Kidney (tissue), 13 donors: ENCODE measurements at regions not wholly inside any gene's neighbourhood (a gene's known extent, or its start where the extent isn't known, plus 50 kb on each side); places are given as distances from the start of the nearest gene placed in this dataset.

Source experiments
- DNase-seq, 5 donors: peaks; one replicate each; pipeline ENCODE4 v3.0.0-alpha.2; 2013 to 2020
- FAIRE-seq: peaks from 2 replicates; lab custom pipeline; 2012; peaks lifted over from hg19 to GRCh38; lab: Jason Lieb, UNC
- H3K27ac ChIP-seq, 2 donors: one replicate each; pipeline ENCODE4 v1.7.0; 2013; ENCODE audit warnings: low read depth in 2 of 2, low read length in 2 of 2, inconsistent platforms in 1 of 2
- H3K27me3 ChIP-seq: one replicate; pipeline ENCODE4 v1.7.1; 2013; ENCODE audit warnings: low read length, inconsistent platforms; ENCODE audit not compliant: control insufficient read depth, insufficient read depth
- H3K36me3 ChIP-seq, 3 donors: one replicate each; pipeline versions ENCODE4 v1.7.0 to v1.7.1; 2013; ENCODE audit warnings: low read length in 3 of 3, control low read depth in 1 of 3, inconsistent platforms in 1 of 3; ENCODE audit not compliant: insufficient read depth in 3 of 3, control insufficient read depth in 2 of 3
- H3K4me1 ChIP-seq, 3 donors: one replicate each; pipeline versions ENCODE4 v1.7.0 to v1.7.1; 2013; ENCODE audit warnings: low read length in 3 of 3, inconsistent platforms in 1 of 3, low read depth in 1 of 3; ENCODE audit not compliant: control insufficient read depth in 2 of 3, insufficient read depth in 2 of 3
- H3K4me3 ChIP-seq, 3 donors: one replicate each; pipeline versions ENCODE4 v1.7.0 to v1.8.1; 2013; ENCODE audit warnings: low read length in 3 of 3, control low read depth in 1 of 3, inconsistent platforms in 1 of 3
- H3K9ac ChIP-seq, 3 donors: one replicate each; pipeline versions ENCODE4 v1.7.0 to v1.7.1; 2013; ENCODE audit warnings: low read length in 3 of 3, control low read depth in 1 of 3, inconsistent platforms in 1 of 3
- H3K9me3 ChIP-seq, 3 donors: one replicate each; pipeline versions ENCODE4 v1.7.0 to v1.7.1; 2013; ENCODE audit warnings: low read length in 3 of 3, control low read depth in 1 of 3, inconsistent platforms in 1 of 3; ENCODE audit not compliant: control insufficient read depth in 2 of 3, insufficient read depth in 1 of 3
- intact Hi-C: fragments of 100-400 bp; cut with DNase I; formaldehyde crosslinking; loops from one replicate; pipeline ENCODE4 v1.11.1; 2022
- TF ChIP-seq, protein P1 (sequence below): IDR thresholded peaks from 3 replicates; pipeline ENCODE4 v1.5.1; 2012; ENCODE audit warnings: mild to moderate bottlenecking, moderate library complexity, borderline replicate concordance; ENCODE audit not compliant: insufficient read depth; ENCODE audit errors: extremely low read depth
- donor health status: control.
- donor health status: control.
- donor health status: control.
- donor health status: control.
- donor health status: control.
- donor health status: DM: yes; HTN: yes; CAD: no.
- donor health status: Normal renal cell carcinoma (clear cell type).

DNA sequence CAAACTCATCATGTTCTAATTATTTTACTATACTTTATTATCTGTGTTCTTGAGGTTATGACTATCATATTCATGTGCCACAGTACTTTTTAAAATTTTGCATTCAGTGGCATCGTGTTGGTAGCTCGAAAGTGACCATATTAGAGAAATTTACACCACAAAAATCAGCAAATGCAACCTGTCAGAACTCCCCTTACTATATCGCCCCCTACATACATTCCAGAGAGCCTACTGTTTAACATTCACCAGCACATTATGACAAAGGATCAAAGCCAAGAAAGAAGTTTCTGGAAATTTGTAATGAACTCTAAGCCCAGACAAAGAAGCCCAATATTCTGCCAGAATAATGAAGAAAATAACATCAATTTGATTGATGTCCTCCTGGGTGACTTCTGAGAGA lies 909.3 kb downstream of the LTN1 start:
- Histone ChIP-seq H3K36me3 (no peaks in the 10 kb centered on the region), H3K4me3 (no peak overlapping the region), H3K9ac (no peak overlapping the region), H3K9me3 (peaks cover 0 to 3% (median 0%) of the 10 kb centered on the region in 3 donors), H3K27ac (no peak overlapping the region), H3K27me3 (no peaks in the 10 kb centered on the region), H3K4me1 (no peaks in the 10 kb centered on the region)
- no peak for FAIRE-seq
- intact Hi-C loops = no loop called here
- TF ChIP-seq, protein P1, sequence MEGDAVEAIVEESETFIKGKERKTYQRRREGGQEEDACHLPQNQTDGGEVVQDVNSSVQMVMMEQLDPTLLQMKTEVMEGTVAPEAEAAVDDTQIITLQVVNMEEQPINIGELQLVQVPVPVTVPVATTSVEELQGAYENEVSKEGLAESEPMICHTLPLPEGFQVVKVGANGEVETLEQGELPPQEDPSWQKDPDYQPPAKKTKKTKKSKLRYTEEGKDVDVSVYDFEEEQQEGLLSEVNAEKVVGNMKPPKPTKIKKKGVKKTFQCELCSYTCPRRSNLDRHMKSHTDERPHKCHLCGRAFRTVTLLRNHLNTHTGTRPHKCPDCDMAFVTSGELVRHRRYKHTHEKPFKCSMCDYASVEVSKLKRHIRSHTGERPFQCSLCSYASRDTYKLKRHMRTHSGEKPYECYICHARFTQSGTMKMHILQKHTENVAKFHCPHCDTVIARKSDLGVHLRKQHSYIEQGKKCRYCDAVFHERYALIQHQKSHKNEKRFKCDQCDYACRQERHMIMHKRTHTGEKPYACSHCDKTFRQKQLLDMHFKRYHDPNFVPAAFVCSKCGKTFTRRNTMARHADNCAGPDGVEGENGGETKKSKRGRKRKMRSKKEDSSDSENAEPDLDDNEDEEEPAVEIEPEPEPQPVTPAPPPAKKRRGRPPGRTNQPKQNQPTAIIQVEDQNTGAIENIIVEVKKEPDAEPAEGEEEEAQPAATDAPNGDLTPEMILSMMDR = no peak
- no peak for DNase-seq

DNA sequence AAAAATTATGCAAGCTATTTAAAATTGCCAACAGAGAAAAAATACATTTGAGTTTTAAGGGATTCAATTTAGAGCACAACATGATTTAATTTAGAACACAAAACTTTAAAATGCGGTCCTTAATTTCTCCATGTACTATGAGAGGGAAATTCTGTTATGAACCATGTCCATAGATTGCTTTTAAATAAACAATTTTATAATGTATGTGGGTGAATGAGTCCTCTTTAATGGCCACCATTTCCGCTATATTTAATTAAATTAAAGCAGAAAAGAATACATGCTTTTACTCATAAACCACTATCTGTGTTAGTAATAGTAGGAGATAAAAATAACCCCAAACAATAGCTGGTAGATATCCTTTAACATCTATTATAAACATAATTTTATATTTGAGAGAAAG lies 914.6 kb downstream of the LTN1 start:
- Histone ChIP-seq H3K4me1 (no peaks in the 10 kb centered on the region), H3K4me3 (no peak overlapping the region), H3K27me3 (no peaks in the 10 kb centered on the region), H3K9me3 (no peaks in the 10 kb centered on the region), H3K36me3 (no peaks in the 10 kb centered on the region), H3K9ac (no peak overlapping the region), H3K27ac (no peak overlapping the region)
- TF ChIP-seq, protein P1 = no peak
- intact Hi-C loops = no loop called here
- no peak for FAIRE-seq
- DNase-seq = no peak

DNA sequence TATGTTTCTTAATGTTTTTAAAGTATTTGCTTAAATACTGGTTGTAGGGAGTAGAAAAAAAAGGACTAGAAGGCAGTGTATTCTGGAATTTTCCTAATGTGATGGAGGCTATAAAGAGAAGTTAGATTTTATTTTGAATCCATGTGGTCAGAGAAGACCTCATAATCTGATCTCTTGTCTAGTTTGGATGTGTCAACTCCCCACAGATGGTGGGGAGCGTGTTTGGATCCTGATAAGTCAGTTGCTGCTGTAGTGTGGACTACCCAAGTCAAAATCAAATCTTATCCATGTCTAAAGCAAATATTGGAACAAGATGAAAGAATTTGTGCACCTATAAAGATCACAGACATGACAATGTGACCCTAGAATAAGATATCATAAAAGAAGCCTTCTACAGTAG lies 918.0 kb downstream of the LTN1 start:
- TF ChIP-seq, protein P1 = no peak
- H3K27me3 ChIP-seq = no peaks in the 10 kb centered on the region
- H3K4me3 ChIP-seq = no peak overlapping the region
- FAIRE-seq (no peak), DNase-seq (no peak)
- H3K4me1 ChIP-seq = no peaks in the 10 kb centered on the region
- intact Hi-C loops = no loop called here
- no peak overlapping the region for H3K9ac ChIP-seq
- H3K9me3 ChIP-seq = no peaks in the 10 kb centered on the region
- H3K27ac ChIP-seq = no peak overlapping the region
- H3K36me3 ChIP-seq = no peaks in the 10 kb centered on the region

DNA sequence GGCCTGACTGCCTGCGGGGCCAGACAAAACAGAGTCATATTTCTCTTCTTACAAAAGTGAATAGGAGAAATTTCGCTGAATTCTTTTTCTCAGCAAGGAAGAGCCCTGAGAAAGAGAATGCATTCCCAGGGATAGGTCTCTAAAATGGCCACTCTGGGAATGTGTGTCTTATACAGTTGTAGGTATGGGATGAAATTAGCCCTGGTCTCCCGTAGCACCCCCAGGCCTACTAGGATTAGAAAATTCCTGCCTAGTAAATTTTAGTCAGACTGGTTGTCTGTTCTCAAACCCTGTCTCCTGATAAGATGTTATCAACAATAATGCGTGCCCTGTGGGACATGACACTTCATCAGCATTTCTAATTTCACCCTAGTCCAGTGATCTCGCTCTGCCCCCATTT lies 920.1 kb downstream of the LTN1 start:
- Histone ChIP-seq H3K36me3 (no peaks in the 10 kb centered on the region), H3K27me3 (no peaks in the 10 kb centered on the region), H3K27ac (no peak overlapping the region), H3K9ac (no peak overlapping the region), H3K9me3 (no peaks in the 10 kb centered on the region), H3K4me3 (no peak overlapping the region), H3K4me1 (peaks cover 0 to 3% (median 0%) of the 10 kb centered on the region in 3 donors)
- intact Hi-C loops = no loop called here
- FAIRE-seq (no peak), DNase-seq (no peak)
- TF ChIP-seq, protein P1 = no peak
